ENCODE measurements at regions not wholly inside any gene's neighbourhood (a gene's known extent, or its start where the extent isn't known, plus 50 kb on each side); places are given as distances from the start of the nearest gene placed in this dataset.

GRCh38 chr13:99796175-99796819 lies 175.3 kb downstream of the ZIC5 start:
- in situ Hi-C loops (cut with HindIII; ENCODE audit: low sequenced_read_pairs) = no loop called here

GRCh38 chr13:99792079-99792921 lies 179.3 kb downstream of the ZIC5 start:
- in situ Hi-C loops (cut with HindIII; ENCODE audit: low sequenced_read_pairs) = loop anchor here (5.0 kb wide), 1 partner anchor 35 kb away; no protein-coding TSS in a partner anchor

DNA sequence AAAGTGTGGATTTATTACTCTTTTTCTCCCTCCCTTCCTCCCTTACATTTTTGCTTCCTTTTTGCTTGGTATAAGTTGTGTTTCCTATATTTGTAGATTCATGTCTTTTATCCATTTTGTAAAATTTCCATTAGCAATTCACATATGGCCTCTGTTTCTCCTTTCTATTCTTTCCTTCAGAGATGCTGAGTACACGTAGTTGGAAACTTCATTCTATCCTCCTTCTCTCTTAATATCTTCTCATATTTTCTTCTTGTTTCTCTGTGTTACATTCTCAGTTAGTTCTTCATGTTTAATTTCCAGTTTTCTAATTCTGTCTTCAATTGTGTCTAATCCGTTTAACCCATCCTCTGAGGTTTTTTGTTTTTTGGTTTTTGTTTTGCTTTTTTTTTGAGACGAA lies 188.9 kb downstream of the ZIC5 start:
- in situ Hi-C loops (cut with HindIII; ENCODE audit: low sequenced_read_pairs) = no loop called here

GRCh38 chr13:99778500-99778899 lies 193.1 kb downstream of the ZIC5 start:
- in situ Hi-C loops (cut with HindIII; ENCODE audit: low sequenced_read_pairs) = no loop called here

DNA sequence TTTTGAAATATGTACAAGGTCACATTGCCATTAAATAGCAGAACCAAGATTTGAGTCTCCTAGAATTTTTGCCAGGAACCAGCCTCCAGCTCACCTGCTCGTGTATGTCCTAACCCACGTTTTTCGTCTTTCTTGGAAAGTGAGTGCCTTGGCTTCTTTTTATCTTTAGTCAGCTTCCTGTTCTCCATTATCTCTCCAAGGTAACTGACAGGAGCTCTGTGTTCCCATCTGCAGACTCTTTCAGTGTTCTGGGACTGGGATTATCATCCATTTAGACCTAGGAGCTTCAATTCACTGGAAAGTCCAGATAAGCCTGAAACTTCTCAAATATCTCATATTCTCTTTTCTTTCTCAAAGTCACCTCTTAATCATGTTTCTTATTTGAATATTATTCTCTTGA lies 193.7 kb downstream of the ZIC5 start:
- in situ Hi-C loops (cut with HindIII; ENCODE audit: low sequenced_read_pairs) = no loop called here

DNA sequence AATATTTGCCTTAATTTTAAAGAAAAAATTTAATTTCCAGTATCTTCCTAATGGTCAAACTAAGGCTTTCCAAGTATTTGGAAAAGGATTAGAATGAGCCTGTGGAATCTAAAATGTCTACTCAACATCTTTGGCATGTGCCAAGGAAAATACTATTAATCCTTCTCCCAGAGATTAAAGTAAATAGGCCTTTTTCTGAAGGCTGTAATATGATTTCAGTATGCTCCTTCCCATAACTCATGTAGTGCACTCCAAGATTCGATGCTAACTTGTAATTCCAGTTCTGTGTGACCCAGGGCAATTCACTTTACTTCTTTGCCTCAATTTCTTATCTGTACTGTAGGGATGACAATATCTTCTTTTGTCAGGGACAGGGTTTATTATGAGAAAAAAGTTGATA lies 196.9 kb downstream of the ZIC5 start:
- in situ Hi-C loops (cut with HindIII; ENCODE audit: low sequenced_read_pairs) = no loop called here

GRCh38 chr13:99768986-99769385 lies 202.6 kb downstream of the ZIC5 start:
- in situ Hi-C loops (cut with HindIII; ENCODE audit: low sequenced_read_pairs) = no loop called here

GRCh38 chr13:99766641-99767045 lies 204.9 kb downstream of the ZIC5 start:
- in situ Hi-C loops (cut with HindIII; ENCODE audit: low sequenced_read_pairs) = no loop called here

DNA sequence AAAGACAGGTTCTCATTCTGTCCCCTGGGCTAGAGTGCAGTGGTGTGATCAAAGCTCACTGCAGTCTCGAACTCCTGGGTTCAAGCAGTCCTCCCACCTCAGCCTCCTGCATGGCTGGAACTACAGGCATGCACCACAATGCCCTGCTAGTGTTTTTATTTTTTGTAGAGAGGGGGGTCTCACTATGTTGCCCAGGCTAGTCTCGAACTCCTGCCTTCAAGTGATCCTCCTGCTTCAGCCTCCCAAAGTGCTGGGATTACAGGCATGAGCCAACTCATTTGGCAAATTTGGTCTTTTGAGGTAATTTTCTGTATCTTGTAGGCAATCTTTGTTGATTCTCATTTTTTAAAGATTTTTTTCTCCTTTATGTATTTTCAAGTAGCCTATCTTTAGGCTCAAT lies 205.7 kb downstream of the ZIC5 start:
- in situ Hi-C loops (cut with HindIII; ENCODE audit: low sequenced_read_pairs) = no loop called here

GRCh38 chr13:99760456-99760855 lies 211.1 kb downstream of the ZIC5 start:
- in situ Hi-C loops (cut with HindIII; ENCODE audit: low sequenced_read_pairs) = no loop called here

GRCh38 chr13:99759163-99759552 lies 212.4 kb downstream of the ZIC5 start:
- in situ Hi-C loops (cut with HindIII; ENCODE audit: low sequenced_read_pairs) = loop anchor here (10.0 kb wide), 1 partner anchor 66 kb away; no protein-coding TSS in a partner anchor

DNA sequence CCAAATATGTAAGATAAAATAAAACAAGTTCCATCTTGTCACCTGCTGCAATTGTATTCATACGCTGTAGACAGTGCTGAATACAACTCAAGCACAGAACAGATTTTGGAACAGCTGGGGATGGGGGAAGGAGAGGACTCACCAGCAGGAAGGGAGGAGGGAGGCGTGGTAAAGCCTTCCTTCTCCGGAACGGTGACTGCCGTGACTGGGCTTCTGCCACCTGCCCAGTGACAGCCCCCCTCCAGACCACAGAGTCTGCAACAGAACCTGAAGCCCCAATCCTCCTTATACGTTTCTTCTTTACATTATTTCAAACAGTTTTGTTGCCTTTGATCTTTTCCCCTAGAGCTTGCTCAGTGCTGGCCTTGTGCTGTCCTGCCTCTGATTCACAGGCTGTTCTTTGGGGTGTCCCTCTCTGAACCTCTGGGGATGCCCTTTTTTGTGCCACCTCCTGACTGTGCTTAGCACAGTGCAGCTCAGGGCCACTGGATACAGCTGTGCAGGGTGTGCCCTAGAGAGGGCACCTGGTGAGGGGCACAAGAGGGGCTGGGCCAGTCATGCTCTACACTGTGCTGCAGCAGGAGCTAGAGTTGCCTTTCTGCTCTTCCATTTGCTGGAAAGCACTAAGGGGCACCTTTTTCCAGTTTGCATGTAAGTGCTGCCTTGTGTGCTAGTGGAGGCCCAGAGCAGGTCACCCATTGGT lies 213.0 kb downstream of the ZIC5 start:
- in situ Hi-C loops (cut with HindIII; ENCODE audit: low sequenced_read_pairs) = loop anchor here (10.0 kb wide), 1 partner anchor 66 kb away; no protein-coding TSS in a partner anchor

- in situ Hi-C loops (cut with HindIII; ENCODE audit: low sequenced_read_pairs) = loop anchor here (10.0 kb wide), 1 partner anchor 67 kb away; no protein-coding TSS in a partner anchor
Observed at GRCh38 chr13:99757756-99758459, 213.7 kb downstream of the ZIC5 start.

DNA sequence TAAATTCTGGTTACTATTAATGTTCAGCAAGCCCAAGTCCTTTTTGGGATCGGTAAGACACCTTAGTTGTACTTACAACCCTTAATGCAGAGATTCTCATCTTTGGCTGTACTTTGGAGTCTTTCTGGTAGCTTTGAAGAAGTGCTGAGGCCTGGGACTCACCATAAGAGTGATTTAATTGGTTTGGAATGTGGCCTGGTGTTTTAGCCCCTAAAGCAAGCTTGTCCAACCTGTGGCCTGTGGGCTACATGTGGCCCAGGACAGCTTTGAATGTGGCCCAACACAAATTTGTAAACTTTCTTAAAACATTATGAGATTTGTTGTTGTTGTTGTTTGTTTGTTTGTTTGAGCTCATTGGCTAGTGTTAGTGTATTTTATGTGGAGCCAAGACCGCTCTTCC lies 215.3 kb downstream of the ZIC5 start:
- in situ Hi-C loops (cut with HindIII; ENCODE audit: low sequenced_read_pairs) = loop anchor here (10.0 kb wide), 1 partner anchor 69 kb away; no protein-coding TSS in a partner anchor

- in situ Hi-C loops (cut with HindIII; ENCODE audit: low sequenced_read_pairs) = loop anchor here (10.0 kb wide), 1 partner anchor 70 kb away; no protein-coding TSS in a partner anchor
Observed at GRCh38 chr13:99754750-99755149, 216.8 kb downstream of the ZIC5 start.

DNA sequence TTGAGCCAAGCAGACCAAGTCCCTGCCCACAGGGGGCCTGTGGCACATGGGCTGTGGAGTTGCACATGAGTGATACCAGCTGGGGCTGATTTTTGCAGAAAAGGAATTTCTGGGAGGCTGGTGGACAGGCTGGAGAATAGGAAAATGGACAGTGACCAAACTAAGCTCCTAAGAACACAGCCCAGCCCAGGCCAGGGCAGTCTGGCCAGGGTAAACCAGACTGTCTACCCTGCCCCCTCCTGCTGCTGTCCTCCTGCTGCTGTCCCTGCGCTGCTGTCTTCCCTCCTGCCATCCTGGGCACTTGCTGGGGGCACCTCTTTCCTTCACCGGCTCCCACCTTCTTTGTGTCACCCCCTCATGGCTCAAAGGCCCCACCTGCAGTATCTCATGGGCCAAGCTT lies 219.2 kb downstream of the ZIC5 start:
- in situ Hi-C loops (cut with HindIII; ENCODE audit: low sequenced_read_pairs) = loop anchor here (10.0 kb wide), 1 partner anchor 72 kb away; no protein-coding TSS in a partner anchor

DNA sequence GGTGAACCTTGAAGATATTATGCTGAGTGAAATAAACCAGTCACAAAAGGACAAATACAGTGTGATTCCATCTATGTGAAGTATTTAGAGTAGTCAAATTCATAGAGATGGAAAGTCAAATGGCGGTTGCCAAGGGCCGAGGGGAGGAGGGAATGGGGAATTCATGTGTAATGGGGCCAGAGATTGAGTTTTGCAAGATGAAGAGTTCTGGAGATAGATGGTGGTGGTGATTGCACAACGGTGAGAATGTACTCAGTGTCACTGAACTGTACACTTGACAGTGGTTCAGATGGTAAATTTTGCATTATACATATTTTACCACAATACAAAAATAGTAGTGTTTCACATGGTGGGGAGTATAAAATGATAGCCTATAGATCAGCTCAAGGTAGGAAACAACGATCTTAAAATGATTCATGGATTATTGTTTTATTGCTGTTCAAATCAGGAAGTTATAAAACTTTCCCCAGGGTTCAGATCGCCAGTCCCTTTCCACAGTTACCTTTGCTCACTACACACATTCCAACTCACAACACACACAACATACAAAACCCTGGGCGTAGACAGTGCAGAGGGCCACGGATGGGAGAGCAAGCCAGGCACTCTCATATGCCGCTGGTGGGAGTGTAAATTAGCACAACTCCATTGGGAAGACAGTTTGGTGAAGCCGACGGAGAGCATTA lies 219.9 kb downstream of the ZIC5 start:
- in situ Hi-C loops (cut with HindIII; ENCODE audit: low sequenced_read_pairs) = loop anchor here (10.0 kb wide), 1 partner anchor 73 kb away; no protein-coding TSS in a partner anchor

GRCh38 chr13:99750951-99751350 lies 220.6 kb downstream of the ZIC5 start:
- in situ Hi-C loops (cut with HindIII; ENCODE audit: low sequenced_read_pairs) = loop anchor here (10.0 kb wide), 1 partner anchor 74 kb away; no protein-coding TSS in a partner anchor

GRCh38 chr13:99749271-99750019 lies 222.1 kb downstream of the ZIC5 start:
- in situ Hi-C loops (cut with HindIII; ENCODE audit: low sequenced_read_pairs) = loop anchor here (10.0 kb wide), 1 partner anchor 75 kb away; no protein-coding TSS in a partner anchor

All from DLD1 (cell line).